ENCODE measurements at regions not wholly inside any gene's neighbourhood (a gene's known extent, or its start where the extent isn't known, plus 50 kb on each side); places are given as distances from the start of the nearest gene placed in this dataset.

DNA sequence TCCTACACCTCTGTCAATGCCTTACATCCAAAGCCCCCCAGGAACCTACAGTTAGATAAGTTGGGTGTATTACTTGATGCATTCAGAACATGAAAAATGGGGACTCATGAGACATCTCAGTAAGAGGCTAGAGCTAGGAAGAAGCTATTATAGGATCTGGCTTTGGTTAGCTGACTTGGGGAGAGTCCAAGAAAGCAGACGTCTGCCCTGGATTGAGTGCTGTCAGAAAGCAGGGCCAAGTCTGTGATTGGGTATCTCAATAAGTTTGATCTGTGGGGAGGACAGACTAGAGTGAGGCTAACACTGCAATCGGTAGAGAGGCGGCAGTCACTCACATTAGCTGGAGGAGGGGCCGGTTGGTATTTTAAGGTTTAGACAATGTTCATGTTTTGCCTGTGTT is 79.4 kb upstream of the LRFN2 start (continued):
- TF ChIP-seq SREBF1 (IDR thresholded peaks at IDR 0.05; ENCODE audit: borderline replicate concordance, low read depth, low read length) (no peak), BMI1 (IDR thresholded peaks at IDR 0.05; ENCODE audit: low read length) (no peak), SMAD3 (CRISPR knock-in tag; conservative IDR thresholded peaks at IDR 0.05) (no peak), KAT2B (IDR thresholded peaks at IDR 0.05; ENCODE audit: low read depth, low read length) (no peak), ZC3H4 (CRISPR knock-in tag; IDR thresholded peaks at IDR 0.05; ENCODE audit: borderline replicate concordance) (no peak), NR4A1 (CRISPR knock-in tag; IDR thresholded peaks at IDR 0.05) (no peak), NR4A1 (tag; IDR thresholded peaks at IDR 0.05) (no peak), EZH2 (IDR thresholded peaks at IDR 0.05; ENCODE audit: borderline replicate concordance, low read depth, low read length) (no peak), ZFP1 (CRISPR knock-in tag; IDR thresholded peaks at IDR 0.05) (no peak), MIER1 (IDR thresholded peaks at IDR 0.05; ENCODE audit: low read depth) (no peak)
- TF ChIP-seq, protein P1, sequence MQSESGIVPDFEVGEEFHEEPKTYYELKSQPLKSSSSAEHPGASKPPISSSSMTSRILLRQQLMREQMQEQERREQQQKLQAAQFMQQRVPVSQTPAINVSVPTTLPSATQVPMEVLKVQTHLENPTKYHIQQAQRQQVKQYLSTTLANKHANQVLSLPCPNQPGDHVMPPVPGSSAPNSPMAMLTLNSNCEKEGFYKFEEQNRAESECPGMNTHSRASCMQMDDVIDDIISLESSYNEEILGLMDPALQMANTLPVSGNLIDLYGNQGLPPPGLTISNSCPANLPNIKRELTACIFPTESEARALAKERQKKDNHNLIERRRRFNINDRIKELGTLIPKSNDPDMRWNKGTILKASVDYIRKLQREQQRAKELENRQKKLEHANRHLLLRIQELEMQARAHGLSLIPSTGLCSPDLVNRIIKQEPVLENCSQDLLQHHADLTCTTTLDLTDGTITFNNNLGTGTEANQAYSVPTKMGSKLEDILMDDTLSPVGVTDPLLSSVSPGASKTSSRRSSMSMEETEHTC (IDR thresholded peaks at IDR 0.05), result no peak

DNA sequence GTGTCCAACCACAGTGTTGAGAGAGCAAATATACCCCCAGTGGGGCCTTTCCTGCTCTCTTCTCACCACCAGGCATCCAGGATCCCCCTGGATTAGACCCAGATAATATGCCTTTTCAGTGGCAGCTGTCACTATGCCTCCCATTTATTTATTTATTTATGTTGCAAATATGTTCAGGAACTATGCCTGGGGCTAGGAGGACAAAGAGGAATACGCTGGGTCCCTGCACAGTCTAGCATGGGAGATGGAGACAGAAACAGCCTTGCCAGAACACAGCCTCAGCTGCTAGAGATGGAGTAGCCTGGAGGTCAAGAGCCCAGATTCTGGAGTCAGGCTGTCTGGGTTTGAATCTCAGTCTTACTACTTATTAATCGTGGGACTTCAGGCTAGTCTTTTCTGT is 74.6 kb upstream of the LRFN2 start:
- H3K9me3 ChIP-seq (replicated peaks; ENCODE audit: control insufficient read depth, insufficient read depth, low read depth, low read length), result no peaks in the 10 kb centered on the region
- CTCF ChIA-PET (ENCODE audit: low intra/inter-chr PET ratio), result no interaction called here
- ATAC-seq (no peak), FAIRE-seq (no peak), DNase-seq (ENCODE audit: extremely low read depth in 1 of 4, low spot score in 3 of 4) (no peak)
- H3K79me2 ChIP-seq (ENCODE audit: control insufficient read depth, insufficient read depth, low read length), result no peaks in the 10 kb centered on the region
- no peak overlapping the region for H3K4me3 ChIP-seq
- no peak overlapping the region for H3K9ac ChIP-seq (ENCODE audit: insufficient read depth in 1 of 2, low read depth in 2 of 2, low read length in 2 of 2)
- no peak overlapping the region for H2AFZ ChIP-seq (ENCODE audit: low read depth, low read length)
- 0% methylated on average over 2 of the region's 2 CpGs for WGBS (ENCODE audit: insufficient coverage, low coverage, missing lambda C conversion rate)
- POLR2A ChIA-PET, result interaction anchor here (0.9 kb wide), 1 partner anchor 35 kb away, joined by 3 read pairs; no protein-coding TSS in a partner anchor
- H3K27ac ChIP-seq (ENCODE audit: extremely low read depth, low read depth, low read length), result no peak overlapping the region
- intact Hi-C loops (cut with micrococcal nuclease), result no loop called here
- H3K4me2 ChIP-seq (ENCODE audit: insufficient read depth, low read length), result no peak overlapping the region
- in situ Hi-C loops (cut with MboI), result no loop called here
- peaks cover 0 to 9% of the 10 kb centered on the region in 2 experiments; a peak in 3 of 5 replicates for H3K27me3 ChIP-seq (ENCODE audit: control insufficient read depth in 2 of 2, insufficient read depth in 2 of 2, low read length in 2 of 2)
- H3K4me1 ChIP-seq (replicated peaks in 1 of 2; ENCODE audit: control insufficient read depth in 2 of 2, insufficient read depth in 2 of 2, low read length in 2 of 2), result no peaks in the 10 kb centered on the region
- H3K36me3 ChIP-seq (ENCODE audit: control insufficient read depth, insufficient read depth, low read length), result no peaks in the 10 kb centered on the region
- H3K9me1 ChIP-seq (ENCODE audit: control insufficient read depth, insufficient read depth, low read length), result no peaks in the 10 kb centered on the region
- no TSS peak for BruUV-seq (replicated peaks)
- 0 out of 2 replicates have a peak, but pooled peaks cover 5% of the 10 kb centered on the region for H4K20me1 ChIP-seq (replicated peaks; ENCODE audit: control insufficient read depth, insufficient read depth, low read length)
- no peak for TF ChIP-seq MCM3 (IDR thresholded peaks at IDR 0.05)
- no peak for TF ChIP-seq HOXB6 (CRISPR knock-in tag; IDR thresholded peaks at IDR 0.05; ENCODE audit: borderline replicate concordance)
- no peak for TF ChIP-seq ESRRB (CRISPR knock-in tag; IDR thresholded peaks at IDR 0.05; ENCODE audit: borderline replicate concordance)
- TF ChIP-seq TRIM28 (IDR thresholded peaks at IDR 0.05), result no peak
- TF ChIP-seq, protein P2, sequence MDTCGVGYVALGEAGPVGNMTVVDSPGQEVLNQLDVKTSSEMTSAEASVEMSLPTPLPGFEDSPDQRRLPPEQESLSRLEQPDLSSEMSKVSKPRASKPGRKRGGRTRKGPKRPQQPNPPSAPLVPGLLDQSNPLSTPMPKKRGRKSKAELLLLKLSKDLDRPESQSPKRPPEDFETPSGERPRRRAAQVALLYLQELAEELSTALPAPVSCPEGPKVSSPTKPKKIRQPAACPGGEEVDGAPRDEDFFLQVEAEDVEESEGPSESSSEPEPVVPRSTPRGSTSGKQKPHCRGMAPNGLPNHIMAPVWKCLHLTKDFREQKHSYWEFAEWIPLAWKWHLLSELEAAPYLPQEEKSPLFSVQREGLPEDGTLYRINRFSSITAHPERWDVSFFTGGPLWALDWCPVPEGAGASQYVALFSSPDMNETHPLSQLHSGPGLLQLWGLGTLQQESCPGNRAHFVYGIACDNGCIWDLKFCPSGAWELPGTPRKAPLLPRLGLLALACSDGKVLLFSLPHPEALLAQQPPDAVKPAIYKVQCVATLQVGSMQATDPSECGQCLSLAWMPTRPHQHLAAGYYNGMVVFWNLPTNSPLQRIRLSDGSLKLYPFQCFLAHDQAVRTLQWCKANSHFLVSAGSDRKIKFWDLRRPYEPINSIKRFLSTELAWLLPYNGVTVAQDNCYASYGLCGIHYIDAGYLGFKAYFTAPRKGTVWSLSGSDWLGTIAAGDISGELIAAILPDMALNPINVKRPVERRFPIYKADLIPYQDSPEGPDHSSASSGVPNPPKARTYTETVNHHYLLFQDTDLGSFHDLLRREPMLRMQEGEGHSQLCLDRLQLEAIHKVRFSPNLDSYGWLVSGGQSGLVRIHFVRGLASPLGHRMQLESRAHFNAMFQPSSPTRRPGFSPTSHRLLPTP (IDR thresholded peaks at IDR 0.05; ENCODE audit: borderline replicate concordance, extremely low read depth, insufficient read length), result no peak
- TF ChIP-seq C11orf30 (IDR thresholded peaks at IDR 0.05; ENCODE audit: low read depth), result no peak
- TF ChIP-seq ZNF57 (CRISPR knock-in tag; IDR thresholded peaks at IDR 0.05), result no peak
